Stomach (tissue), 8 donors: ENCODE measurements at regions not wholly inside any gene's neighbourhood (a gene's known extent, or its start where the extent isn't known, plus 50 kb on each side); places are given as distances from the start of the nearest gene placed in this dataset.

Experiments
- DNase-seq, 2 donors: peaks; one replicate each; pipeline versions ENCODE4 v3.0.0 to v3.0.0-alpha.2; 2013 to 2019
- H3K27ac ChIP-seq, 5 donors: fragments of 200-600 bp in 4 of 5; sonication (generic) in 4 of 5; one replicate each; pipeline ENCODE4 v1.5.1; 2013 to 2019; ENCODE audit warnings: mild to moderate bottlenecking in 1 of 5, moderate library complexity in 1 of 5
- H3K27me3 ChIP-seq, 3 donors: fragments of 200-600 bp; sonication (generic); one replicate each; pipeline ENCODE4 v1.5.1; 2017 to 2019; ENCODE audit warnings: mixed run types in 1 of 3
- H3K36me3 ChIP-seq, 4 donors: fragments of 200-600 bp; sonication (generic); 1 replicate in 3 of 4; 2 replicates in 1 of 4; pipeline ENCODE4 v1.5.1; 2016 to 2019
- H3K4me1 ChIP-seq, 4 donors: fragments of 200-600 bp; sonication (generic); one replicate each; pipeline ENCODE4 v1.5.1; 2016 to 2019
- H3K4me3 ChIP-seq, 4 donors: fragments of 200-600 bp; sonication (generic) in 3 of 4; one replicate each; pipeline ENCODE4 v1.5.1; 2016 to 2019; ENCODE audit warnings: mild to moderate bottlenecking in 1 of 4
- H3K9me3 ChIP-seq, 4 donors: fragments of 200-600 bp; sonication (generic); one replicate each; pipeline ENCODE4 v1.5.1; 2016 to 2019
- CTCF ChIP-seq, 7 experiments: fragments of 450-650 bp in 4 of 7; fragments of 200-600 bp in 3 of 7; sonication (generic) in 3 of 7; IDR thresholded peaks; one replicate each; pipeline ENCODE4 v1.5.1; 2016 to 2019; ENCODE audit warnings: antibody characterized with exemption in 7 of 7, control low read depth in 2 of 7, mild to moderate bottlenecking in 1 of 7
- EP300 ChIP-seq: sonication (generic); formaldehyde crosslinking; IDR thresholded peaks from one replicate; pipeline ENCODE4 v1.6.1; 2017; ENCODE audit warnings: antibody characterized with exemption
- POLR2A ChIP-seq, 4 donors: fragments of 450-650 bp; IDR thresholded peaks; one replicate each; pipeline ENCODE4 v1.6.1; 2016; ENCODE audit warnings: antibody characterized with exemption in 4 of 4, control low read depth in 2 of 4, mild to moderate bottlenecking in 1 of 4, moderate library complexity in 1 of 4
- POLR2AphosphoS5 ChIP-seq, 3 donors: sonication (generic); formaldehyde crosslinking; IDR thresholded peaks; one replicate each; pipeline ENCODE4 v1.6.1; 2016; ENCODE audit warnings: antibody characterized with exemption in 3 of 3
- WGBS, 5 donors: extraction: QIAGEN DNeasy Blood & Tissue Kit in 3 of 5; methylation state at CpG; one replicate each; pipeline versions ENCODE4 v1.1.5 to v1.1.7; 2013 to 2018; 5-methylcytosine and 5-hydroxymethylcytosine counted together
- intact Hi-C: fragments of 100-400 bp; cut with DNase I; formaldehyde crosslinking; loops from one replicate; pipeline ENCODE4 v1.15.1; 2023; ENCODE audit warnings: low total_unique reads
- donor health status: healthy with polysubstance abuse.
- donor health status: Bipolar disorder and iron deficiency.
- donor health status: healthy.

GRCh38 chr7:157061979-157062378 lies 51.5 kb upstream of the MNX1 start:
- TF ChIP-seq CTCF (IDR thresholded peaks at IDR 0.05) = no peak
- TF ChIP-seq EP300 = no peak
- TF ChIP-seq POLR2AphosphoS5 (IDR thresholded peaks at IDR 0.05) = no peak

GRCh38 chr7:157065046-157065445 lies 54.6 kb upstream of the MNX1 start:
- Histone ChIP-seq H3K27ac (no peak overlapping the region), H3K4me3 (no peak overlapping the region), H3K36me3 (no peaks in the 10 kb centered on the region), H3K4me1 (no peaks in the 10 kb centered on the region), H3K9me3 (peaks cover 0 to 25% (median 16%) of the 10 kb centered on the region in 4 donors), H3K27me3 (no peaks in the 10 kb centered on the region)
- intact Hi-C loops = no loop called here
- WGBS, 5 donors = 80 to 89% (median 85%) methylated on average over 7 of the region's 7 CpGs
- no peak for DNase-seq
- no peak for TF ChIP-seq POLR2AphosphoS5 (IDR thresholded peaks at IDR 0.05)
- no peak for TF ChIP-seq POLR2A (IDR thresholded peaks at IDR 0.05)
- TF ChIP-seq CTCF (IDR thresholded peaks at IDR 0.05) = no peak
- no peak for TF ChIP-seq EP300

More at GRCh38 chr7:157061979-157062378, 51.5 kb upstream of the MNX1 start:
- WGBS, 5 donors = 86 to 100% (median 90%) methylated on average over 2 to 3 of the region's 3 CpGs
- H3K4me1 ChIP-seq = no peaks in the 10 kb centered on the region
- no peak overlapping the region for H3K27ac ChIP-seq
- peaks cover 0 to 25% (median 16%) of the 10 kb centered on the region in 4 donors for H3K9me3 ChIP-seq
- H3K4me3 ChIP-seq = no peak overlapping the region
- no peak for DNase-seq
- intact Hi-C loops = no loop called here
- H3K27me3 ChIP-seq = peaks cover 0 to 8% (median 0%) of the 10 kb centered on the region in 3 donors
- no peaks in the 10 kb centered on the region for H3K36me3 ChIP-seq

GRCh38 chr7:157072361-157072760 lies 61.9 kb upstream of the MNX1 start:
- Histone ChIP-seq H3K9me3 (peaks cover 0 to 4% (median 0%) of the 10 kb centered on the region in 4 donors), H3K36me3 (no peaks in the 10 kb centered on the region), H3K4me3 (no peak overlapping the region), H3K27me3 (peaks cover 0 to 43% (median 3%) of the 10 kb centered on the region in 3 donors), H3K27ac (no peak overlapping the region), H3K4me1 (no peaks in the 10 kb centered on the region)
- WGBS, 5 donors = 91 to 97% (median 95%) methylated on average over 5 of the region's 5 CpGs
- intact Hi-C loops = no loop called here
- TF ChIP-seq POLR2AphosphoS5 (IDR thresholded peaks at IDR 0.05) (no peak), POLR2A (IDR thresholded peaks at IDR 0.05) (no peak), CTCF (IDR thresholded peaks at IDR 0.05) (no peak), EP300 (no peak)
- no peak for DNase-seq

GRCh38 chr7:157073335-157073734 lies 62.9 kb upstream of the MNX1 start:
- DNase-seq = no peak
- Histone ChIP-seq H3K27ac (no peak overlapping the region), H3K36me3 (no peaks in the 10 kb centered on the region), H3K4me3 (no peak overlapping the region), H3K27me3 (peaks cover 0 to 53% (median 13%) of the 10 kb centered on the region in 3 donors), H3K9me3 (peaks cover 0 to 4% (median 0%) of the 10 kb centered on the region in 4 donors), H3K4me1 (peaks cover 0 to 7% (median 0%) of the 10 kb centered on the region in 4 donors)
- WGBS, 5 donors = 64 to 76% (median 67%) methylated on average over 3 of the region's 3 CpGs
- intact Hi-C loops = no loop called here
- TF ChIP-seq CTCF (IDR thresholded peaks at IDR 0.05) (no peak), EP300 (no peak), POLR2A (IDR thresholded peaks at IDR 0.05) (no peak), POLR2AphosphoS5 (IDR thresholded peaks at IDR 0.05) (no peak)
